HuH-7 (cell line): ENCODE measurements at regions not wholly inside any gene's neighbourhood (a gene's known extent, or its start where the extent isn't known, plus 50 kb on each side); places are given as distances from the start of the nearest gene placed in this dataset.

Experiments used
- DNase-seq: peaks from one replicate; pipeline ENCODE4 v3.0.0; 2011; ENCODE audit warnings: low spot score

- no peak for DNase-seq
These were observed 200.5 kb upstream of the TPM1 start for GRCh38 chr15:62841891-62842559.

DNA sequence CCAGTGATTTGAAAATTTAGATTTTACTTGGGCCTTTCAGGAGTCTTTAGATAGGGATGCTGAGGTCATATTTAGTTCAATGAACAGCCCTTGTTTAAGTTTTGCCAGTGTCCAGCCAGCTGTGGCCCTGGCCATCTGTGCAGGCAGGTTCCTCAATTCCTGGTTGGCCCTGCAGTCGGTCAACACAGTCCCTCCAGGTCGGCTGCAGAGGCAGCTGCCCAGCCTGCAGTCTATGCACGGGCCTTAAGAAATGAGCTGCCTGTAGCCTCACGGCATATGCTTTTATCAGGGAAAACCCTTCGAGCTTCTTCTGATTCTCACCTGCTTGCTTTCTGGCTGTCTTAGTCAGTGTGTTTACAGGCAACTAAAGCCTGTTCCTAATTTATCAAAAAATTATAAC lies 199.2 kb upstream of the TPM1 start:
- DNase-seq: no peak

GRCh38 chr15:62844564-62845240 lies 197.8 kb upstream of the TPM1 start:
- no peak for DNase-seq

GRCh38 chr15:62845241-62846126 lies 197.1 kb upstream of the TPM1 start:
- no peak for DNase-seq

DNA sequence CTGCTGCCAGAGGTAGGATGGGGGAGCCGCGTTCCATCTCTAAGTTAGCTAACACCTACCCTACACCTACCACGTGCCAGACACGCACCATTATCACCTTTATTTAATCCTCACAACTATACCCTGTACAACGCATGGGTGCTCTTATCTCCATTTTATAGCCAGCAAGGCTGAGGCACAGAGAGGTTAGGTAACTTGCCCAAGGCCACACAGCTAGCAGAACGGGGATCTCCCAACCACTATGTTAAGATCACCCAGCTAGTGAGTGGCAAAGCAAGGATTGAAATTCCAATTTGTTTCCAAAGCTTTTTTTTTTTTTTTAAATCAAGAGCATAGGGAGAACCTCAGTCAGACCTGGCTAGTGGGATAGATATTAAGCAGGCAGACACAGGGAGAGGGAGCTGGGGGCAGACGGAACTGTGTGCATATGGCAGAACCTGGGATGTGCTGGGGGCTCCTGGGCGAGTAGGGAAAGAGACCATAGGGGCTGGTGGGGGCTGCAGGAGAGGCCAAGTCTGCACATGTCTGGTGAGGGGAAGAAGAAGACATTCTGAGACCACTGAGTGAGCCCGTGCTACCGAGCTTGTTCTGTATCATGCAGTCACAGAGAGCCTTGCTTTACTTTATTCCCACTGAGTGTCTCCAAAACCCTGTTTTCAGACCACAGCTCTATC lies 196.3 kb upstream of the TPM1 start:
- no peak for DNase-seq

GRCh38 chr15:62846805-62847495 lies 195.6 kb upstream of the TPM1 start:
- DNase-seq: no peak

GRCh38 chr15:62847900-62848489 lies 194.6 kb upstream of the TPM1 start:
- peak; percentile 54 for DNase-seq

DNA sequence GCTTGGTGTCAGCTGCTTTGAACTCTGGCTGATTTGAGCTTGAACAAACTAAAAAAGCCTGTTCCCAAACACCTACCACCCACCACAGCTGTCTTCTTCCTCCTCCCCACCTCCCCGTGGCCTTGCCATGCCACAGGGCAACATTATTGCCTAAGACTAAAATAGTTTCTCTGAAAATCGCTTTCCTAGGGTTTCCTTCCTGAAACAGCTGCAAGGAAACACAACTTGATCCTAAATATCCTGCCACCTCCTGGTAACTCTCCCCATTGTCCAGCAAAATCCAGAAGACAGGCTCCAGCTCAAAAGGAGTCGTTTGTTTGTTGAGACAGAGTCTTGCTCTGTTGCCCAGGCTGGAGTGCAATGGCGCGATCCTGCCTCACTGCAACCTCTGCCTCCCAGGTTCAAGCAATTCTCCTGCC lies 193.9 kb upstream of the TPM1 start:
- no peak for DNase-seq

GRCh38 chr15:62849316-62850106 lies 193.0 kb upstream of the TPM1 start:
- no peak for DNase-seq

- DNase-seq: no peak
These were observed 192.2 kb upstream of the TPM1 start for GRCh38 chr15:62850318-62850717.

GRCh38 chr15:62850791-62851291 lies 191.7 kb upstream of the TPM1 start:
- no peak for DNase-seq

GRCh38 chr15:62853114-62853840 lies 189.3 kb upstream of the TPM1 start:
- DNase-seq: no peak

GRCh38 chr15:62853841-62854225 lies 188.7 kb upstream of the TPM1 start:
- DNase-seq: no peak

- no peak for DNase-seq
These were observed 188.0 kb upstream of the TPM1 start for GRCh38 chr15:62854420-62855084.

DNA sequence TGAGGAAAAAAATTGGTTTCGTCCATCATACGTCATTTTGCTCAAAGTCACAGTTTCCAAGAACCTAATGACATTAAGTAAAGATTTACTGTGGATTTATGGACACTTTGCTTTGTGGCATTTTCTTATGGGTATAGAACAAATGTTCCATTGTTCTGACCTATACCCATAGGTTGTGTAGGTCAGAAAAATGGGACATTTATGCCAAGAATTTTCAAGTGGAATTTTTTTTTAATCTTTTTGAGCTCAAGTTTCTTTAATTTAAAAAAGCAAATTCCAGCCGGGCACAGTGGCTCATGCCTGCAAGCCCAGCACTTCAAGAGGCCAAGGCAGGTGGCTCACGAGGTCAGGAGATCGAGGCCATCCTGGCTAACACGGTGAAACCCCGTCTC lies 187.5 kb upstream of the TPM1 start:
- DNase-seq: no peak

DNA sequence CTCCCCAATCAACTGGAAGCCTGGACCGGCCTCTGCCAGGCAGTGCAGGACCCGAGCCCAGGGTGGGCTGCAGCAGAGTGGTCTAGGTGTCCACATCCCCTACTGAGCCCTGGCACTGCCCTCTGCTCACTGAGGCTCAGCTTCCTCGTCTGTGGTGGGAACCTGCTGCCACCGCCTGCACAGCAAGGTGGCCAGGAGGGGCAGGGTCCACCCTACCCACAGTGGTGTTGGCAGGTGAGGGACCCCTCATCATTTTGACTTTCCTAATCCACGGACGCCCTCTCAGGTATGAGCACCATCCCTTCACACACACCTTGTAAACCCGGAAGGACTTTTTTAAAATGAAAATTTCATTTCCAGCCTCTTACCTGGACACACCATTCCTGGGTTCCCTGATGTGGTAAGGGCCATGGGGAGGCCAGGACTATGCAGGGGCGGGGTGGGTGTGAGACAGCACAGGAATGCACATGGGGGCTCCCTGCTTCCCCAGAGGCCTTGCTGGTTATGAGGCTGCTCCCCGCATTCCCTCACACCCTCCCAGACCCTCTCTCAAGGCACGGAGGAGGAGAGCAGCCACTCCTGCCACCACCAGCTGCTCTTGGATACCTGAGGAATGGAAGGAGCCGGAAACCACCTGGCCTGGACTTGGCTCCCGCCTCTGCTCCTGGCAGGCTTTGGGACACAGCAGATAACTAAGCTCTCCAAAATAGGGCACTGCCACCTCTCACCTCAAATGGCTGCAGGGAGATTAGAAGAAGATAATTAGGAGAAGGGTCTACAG lies 185.9 kb upstream of the TPM1 start:
- no peak for DNase-seq

DNA sequence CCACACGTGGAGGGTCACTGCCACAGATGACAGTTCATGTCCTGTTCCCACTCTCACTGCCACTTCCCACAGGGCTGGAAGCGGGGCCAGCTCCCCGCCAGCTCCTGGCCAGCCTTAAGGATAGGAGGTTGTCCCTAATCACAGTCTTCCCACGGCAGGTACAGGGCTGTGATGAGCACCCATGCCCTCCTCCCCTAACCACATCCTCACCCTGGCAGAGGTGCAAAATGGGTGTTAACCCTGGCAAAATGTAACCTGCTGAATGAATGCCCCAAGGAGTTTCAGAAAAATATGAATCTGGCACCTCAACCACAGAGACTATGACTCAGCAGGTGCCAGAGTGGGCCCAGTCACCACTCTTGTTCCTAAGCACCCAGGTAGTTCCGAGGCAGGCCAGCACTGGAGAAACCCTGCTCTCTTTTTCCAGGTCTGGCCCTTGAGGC lies 185.1 kb upstream of the TPM1 start:
- no peak for DNase-seq

DNA sequence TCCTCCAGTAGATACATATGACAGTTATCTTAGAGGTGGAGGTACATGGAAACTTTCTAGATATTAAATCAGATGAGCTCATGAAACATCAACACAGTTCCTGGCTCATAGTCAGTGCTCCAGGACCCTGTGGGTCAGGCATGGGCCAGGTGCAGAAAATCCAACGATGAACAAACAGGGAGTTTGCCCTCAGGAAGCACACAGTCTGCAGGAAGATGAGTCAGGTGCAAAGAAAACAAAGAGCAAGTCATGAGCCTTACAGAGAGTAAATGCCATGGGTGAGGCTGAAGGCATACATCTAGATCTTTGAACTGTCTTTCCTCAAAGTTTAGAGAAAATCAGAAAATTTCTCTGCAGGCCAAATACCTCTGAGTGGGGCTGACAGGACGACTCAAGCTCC lies 184.2 kb upstream of the TPM1 start:
- no peak for DNase-seq
